Kidney epithelial cell (primary cell): ENCODE measurements at regions not wholly inside any gene's neighbourhood (a gene's known extent, or its start where the extent isn't known, plus 50 kb on each side); places are given as distances from the start of the nearest gene placed in this dataset.

ENCODE experiments used
- DNase-seq: peaks from one replicate; pipeline ENCODE4 v3.0.0-alpha.2; 2010; ENCODE audit warnings: low read depth
- H3K27me3 ChIP-seq: 2 replicates; pipeline ENCODE4 v1.6.0; 2011; ENCODE audit warnings: low read length; ENCODE audit not compliant: control insufficient read depth, insufficient read depth
- H3K36me3 ChIP-seq: 2 replicates; pipeline ENCODE4 v1.5.1; 2011; ENCODE audit warnings: low read length; ENCODE audit not compliant: control insufficient read depth, insufficient read depth
- H3K4me3 ChIP-seq: 2 replicates; pipeline ENCODE4 v1.5.1; 2011; ENCODE audit warnings: low read depth, mild to moderate bottlenecking, control low read depth, low read length
- CTCF ChIP-seq: IDR thresholded peaks from 2 replicates; pipeline ENCODE4 v1.5.1; 2011; ENCODE audit warnings: mild to moderate bottlenecking, moderate library complexity, low read length, control low read depth, inconsistent platforms; ENCODE audit not compliant: insufficient read depth, poor library complexity, severe bottlenecking

- no peak overlapping the region for H3K4me3 ChIP-seq
- no peaks in the 10 kb centered on the region for H3K36me3 ChIP-seq
- peak; percentile 19 for DNase-seq
- no peak for TF ChIP-seq CTCF
- peaks cover 8% of the 10 kb centered on the region for H3K27me3 ChIP-seq
Measured at GRCh38 chr12:130017591-130018449, 114.0 kb upstream of the TMEM132D start.

- peaks cover 8% of the 10 kb centered on the region for H3K27me3 ChIP-seq
- H3K36me3 ChIP-seq: no peaks in the 10 kb centered on the region
- no peak for DNase-seq
- no peak for TF ChIP-seq CTCF
- H3K4me3 ChIP-seq: no peak overlapping the region
Measured at GRCh38 chr12:130018614-130019013, 114.8 kb upstream of the TMEM132D start.

- TF ChIP-seq CTCF: peak; percentile 91
- no peaks in the 10 kb centered on the region for H3K36me3 ChIP-seq
- H3K4me3 ChIP-seq: no peak overlapping the region
- no peaks in the 10 kb centered on the region for H3K27me3 ChIP-seq
- no peak for DNase-seq
Measured at GRCh38 chr12:130026608-130027176, 122.9 kb upstream of the TMEM132D start.

- TF ChIP-seq CTCF: no peak
- no peaks in the 10 kb centered on the region for H3K27me3 ChIP-seq
- no peak for DNase-seq
- no peaks in the 10 kb centered on the region for H3K36me3 ChIP-seq
- H3K4me3 ChIP-seq: no peak overlapping the region
Measured at GRCh38 chr12:130027798-130028197, 124.0 kb upstream of the TMEM132D start.

GRCh38 chr12:130029151-130029550 is 125.3 kb upstream of the TMEM132D start:
- TF ChIP-seq CTCF: no peak
- DNase-seq: no peak
- Histone ChIP-seq H3K4me3 (no peak overlapping the region), H3K27me3 (no peaks in the 10 kb centered on the region), H3K36me3 (no peaks in the 10 kb centered on the region)

GRCh38 chr12:130031041-130031440 is 127.2 kb upstream of the TMEM132D start:
- no peaks in the 10 kb centered on the region for H3K27me3 ChIP-seq
- no peak overlapping the region for H3K4me3 ChIP-seq
- no peak for TF ChIP-seq CTCF
- DNase-seq: no peak
- no peaks in the 10 kb centered on the region for H3K36me3 ChIP-seq
